ENCODE measurements at regions not wholly inside any gene's neighbourhood (a gene's known extent, or its start where the extent isn't known, plus 50 kb on each side); places are given as distances from the start of the nearest gene placed in this dataset.
A peak's percentile ranks its signal among the peaks of the same experiment; 100 is the strongest.

DNA sequence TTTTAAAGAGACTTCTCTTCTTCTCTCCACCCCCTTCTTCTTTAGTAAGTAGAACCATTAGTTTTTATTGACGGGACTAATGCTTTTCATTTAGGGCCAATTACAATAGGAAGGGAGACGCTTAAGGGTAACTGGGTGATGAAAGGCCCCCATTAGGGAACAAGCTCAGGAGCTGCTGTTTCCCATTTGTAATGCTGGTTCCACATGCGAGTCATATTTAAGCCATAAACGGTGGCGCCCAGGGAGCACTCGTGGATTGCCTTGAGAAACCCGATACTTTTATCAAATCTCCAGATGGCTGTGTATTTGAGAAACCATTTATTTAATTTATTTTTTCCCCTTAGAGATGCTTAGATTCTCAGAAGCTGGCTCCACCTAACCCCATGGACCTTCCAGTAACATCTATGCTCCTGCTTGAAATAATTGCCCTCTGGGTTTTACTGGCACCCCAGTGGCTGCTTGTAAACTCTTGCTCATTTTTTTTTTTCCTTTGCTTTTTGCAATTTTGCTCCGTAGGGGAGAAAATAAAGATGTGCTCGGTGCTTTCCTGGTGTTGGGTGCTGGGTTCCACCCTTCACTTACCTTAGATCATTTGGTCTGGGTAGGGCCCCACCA is 124.2 kb upstream of the MSX1 start:
- DNase-seq: no peak

DNA sequence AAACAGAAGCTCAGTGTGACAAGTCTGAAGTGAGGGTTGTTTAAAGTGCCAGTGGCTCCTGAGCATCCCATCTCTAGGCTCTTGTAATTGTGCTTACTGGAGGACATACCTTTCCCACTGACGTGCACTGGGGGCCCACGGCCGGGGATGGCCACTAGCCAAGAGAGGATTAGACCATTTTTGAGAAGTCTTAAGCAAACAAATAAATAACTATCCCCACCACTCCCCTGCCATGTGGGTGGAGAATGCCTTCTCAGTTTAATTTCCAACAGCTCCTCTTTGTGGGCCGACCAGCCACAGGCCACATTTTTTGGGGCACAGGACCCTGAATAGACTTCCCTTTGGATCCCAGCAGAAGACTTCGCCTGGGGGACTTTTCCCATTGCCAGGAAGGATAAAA is 125.0 kb upstream of the MSX1 start:
- no peak for DNase-seq

DNA sequence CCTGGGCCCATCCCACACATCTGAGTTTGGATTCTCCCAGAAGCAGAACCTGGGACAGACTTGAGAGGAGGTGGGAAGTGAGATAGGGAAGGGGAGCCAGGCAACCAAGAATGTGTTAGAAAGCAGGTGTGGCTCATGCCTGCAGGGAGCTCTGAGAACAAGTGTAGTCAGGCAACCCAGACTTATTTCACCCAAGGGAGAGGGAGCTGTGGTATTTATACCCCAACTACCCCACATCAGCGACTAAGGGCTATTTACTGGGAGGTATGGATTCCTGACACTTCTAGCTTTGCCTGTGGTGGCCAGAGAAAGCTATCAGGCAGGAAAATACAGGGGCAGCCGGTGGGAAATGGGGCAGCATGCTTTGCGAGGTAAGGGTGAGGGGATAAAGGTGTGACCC is 125.8 kb upstream of the MSX1 start:
- DNase-seq: no peak

DNA sequence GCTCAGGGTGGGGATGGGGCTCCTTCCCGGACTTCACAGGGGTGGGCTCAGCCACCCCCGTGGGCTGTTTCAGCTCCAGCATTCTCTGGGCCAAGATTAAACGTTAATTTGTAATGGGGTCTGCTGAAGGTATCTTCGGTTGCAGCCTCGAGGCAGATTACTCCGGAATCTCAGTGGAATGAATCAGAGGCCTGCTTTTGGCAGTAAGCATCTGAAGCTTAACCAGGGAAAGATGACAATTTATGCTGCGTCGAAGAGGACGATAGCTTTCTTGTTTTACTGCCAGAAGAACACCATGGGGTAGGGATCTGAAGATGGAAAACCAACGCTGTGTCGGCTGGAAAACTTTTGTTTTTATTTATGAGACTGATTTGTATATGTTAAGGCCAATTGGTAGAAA is 129.2 kb upstream of the MSX1 start:
- DNase-seq: no peak

DNA sequence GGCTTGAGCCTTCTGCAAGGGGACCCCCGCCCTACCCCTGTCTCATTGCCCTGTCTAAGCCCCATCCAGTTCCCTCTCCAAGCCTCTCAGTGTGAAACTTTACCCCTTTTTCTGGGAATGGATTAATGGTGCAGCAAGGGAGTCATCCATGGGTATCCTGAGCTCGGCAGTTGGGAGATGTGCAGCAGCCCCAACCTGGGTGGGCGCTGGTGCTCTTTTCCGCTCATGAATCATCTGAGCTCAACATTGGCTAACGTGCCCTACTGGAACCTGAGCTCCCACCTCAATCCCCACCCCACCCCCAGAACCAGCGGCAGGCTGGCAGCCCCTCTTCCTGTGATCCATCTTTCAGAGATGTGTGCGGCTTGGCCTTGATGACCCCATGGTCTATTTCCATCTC is 130.3 kb upstream of the MSX1 start:
- no peak for DNase-seq

DNA sequence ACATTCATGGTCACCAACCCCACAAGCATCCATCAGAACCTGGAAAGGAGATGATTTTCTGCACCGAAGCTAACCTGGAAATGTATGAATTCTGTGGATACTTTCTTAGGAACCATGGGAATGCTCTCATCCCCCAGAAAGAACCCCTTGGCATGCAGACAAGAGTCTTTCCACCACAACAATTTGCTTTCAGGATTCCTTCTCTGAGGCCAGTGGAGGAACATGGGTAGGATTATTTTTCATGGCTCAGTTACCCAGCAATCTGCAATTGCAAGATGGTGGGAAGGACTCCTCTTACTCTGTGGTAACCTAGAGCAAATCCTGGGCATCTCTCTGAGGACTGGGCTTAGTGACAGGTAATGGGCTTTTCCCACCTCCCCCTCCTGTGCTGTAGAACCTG is 131.9 kb upstream of the MSX1 start:
- no peak for DNase-seq

DNA sequence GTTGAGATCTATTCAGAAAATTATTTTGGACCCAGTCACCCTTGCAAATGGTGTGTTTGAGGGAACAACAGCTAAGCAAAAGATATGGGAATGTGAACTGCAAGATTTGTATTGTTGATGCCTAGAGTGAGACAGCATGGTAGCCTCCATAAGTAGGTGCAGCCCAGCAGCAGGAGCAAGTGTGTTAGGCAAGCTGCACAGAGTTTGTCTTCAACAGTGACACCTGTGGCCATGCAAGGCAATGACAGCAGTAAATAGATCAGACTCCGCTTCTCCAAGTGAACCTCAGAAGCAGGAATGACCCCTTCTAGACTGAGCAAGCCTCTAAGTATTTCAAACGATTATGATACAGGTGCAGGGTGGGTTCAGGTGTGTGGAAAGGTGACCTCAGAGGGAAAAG is 133.4 kb upstream of the MSX1 start:
- DNase-seq: peak; percentile 3

DNA sequence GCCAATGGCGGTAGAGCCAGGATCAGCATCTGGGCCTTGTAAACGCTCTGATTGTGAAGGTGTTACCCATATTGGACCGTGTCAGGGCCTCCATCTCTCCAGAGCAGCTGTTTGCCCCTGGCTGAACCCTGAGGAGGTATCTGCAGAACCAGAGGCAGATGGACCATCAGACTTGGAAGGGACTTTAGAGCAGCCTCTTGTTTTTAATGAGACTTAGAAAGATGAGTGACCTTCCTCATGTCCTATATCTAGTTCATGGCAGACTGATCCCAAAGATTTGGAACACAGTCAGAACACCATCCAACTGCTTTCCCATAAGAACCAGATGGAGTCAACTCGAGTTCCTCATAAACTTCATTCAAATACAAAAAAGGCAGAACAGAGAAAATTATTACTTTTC is 135.1 kb upstream of the MSX1 start:
- DNase-seq: no peak

DNA sequence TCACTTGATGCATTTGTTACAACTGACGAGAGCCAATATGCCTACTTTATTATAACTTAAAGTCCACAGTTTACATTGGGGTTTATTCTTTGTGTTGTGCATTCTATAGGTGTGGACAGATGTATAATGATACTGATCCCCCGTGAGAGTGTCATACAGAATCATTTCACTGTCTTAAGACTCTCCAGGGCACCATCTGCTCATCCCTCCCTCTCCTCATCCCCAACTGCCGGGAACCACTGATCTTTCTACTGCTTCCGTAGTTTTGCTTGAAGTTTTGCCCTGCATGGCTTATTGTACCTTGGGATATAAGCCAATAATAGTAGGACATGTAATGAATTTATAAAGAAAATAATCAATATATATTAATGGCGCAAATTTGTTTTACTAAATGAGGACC is 137.8 kb upstream of the MSX1 start:
- DNase-seq: no peak

DNA sequence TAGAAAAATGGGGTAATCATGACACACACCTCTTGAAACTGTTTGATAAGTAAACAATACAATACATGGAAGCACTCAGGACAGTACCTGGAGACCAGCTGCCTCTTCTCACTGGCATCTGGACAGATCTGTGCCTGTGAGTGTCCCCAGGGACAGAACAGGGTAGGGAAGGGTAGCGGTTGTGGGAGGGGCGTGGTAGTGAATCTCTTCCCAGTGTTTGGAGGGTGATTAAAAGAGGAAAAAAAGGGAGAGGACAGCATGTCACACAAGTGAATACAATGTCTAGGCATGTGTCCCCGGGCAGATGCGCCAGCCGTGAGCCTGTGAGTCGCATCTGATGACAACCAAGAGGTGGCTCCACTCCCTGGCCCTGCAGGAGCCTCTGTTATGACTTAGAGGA is 138.8 kb upstream of the MSX1 start:
- DNase-seq: no peak

DNA sequence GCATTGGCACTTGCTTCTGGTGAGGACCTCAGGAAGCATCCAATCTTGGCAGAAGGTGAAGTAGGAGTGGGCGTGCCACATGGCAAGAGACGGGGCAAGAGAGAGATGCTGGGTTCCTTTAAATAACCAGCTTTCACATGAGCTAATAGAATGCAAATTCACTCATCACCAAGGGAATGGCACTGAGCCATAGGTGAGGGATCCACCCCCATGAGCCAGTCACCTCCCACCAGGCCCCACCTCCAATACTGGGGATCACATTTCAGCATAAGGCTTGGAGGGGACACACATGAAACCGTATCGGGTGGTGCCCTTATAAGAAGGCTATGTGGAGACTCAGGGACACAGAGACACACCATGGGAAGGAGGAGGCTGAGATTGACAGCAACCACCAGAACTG is 140.0 kb upstream of the MSX1 start:
- DNase-seq: no peak

DNA sequence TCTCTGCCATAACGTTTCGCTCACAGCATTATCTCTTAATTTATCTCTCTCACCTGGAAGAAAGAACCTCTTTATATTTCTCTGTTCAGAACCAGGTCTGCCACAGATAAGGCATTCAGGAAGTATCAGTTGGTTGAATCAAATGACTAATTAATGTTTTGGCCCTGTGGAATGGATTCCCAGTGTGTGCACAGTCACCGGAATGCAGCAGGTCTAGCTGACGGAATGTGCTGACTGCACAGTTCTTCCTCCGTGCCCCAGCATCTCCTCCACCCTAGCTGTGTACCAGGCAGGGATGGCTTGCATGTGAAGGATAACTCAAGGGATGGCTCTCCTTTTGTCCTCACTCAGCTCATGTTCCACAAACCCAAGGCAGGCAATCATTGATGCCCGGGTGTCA is 141.8 kb upstream of the MSX1 start:
- DNase-seq: no peak

DNA sequence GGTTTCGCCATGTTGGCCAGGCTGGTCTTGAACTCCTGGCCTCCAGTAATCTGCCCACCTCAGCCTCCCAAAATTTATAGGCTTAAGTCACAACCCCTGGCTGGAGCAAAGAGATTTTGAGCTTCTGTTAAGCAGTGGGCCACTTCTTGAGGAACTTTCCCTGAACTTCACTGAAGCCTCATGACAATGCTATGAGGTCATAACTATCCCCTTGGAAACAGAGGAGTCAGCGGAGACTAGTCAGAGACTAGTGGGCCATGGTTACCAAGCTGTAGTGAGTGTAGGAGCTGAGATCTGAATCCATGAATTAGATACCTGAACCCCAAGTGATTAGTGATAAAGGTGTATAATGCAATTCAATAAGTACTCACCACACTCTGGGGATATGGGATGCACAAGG is 145.1 kb upstream of the MSX1 start:
- DNase-seq: no peak

DNA sequence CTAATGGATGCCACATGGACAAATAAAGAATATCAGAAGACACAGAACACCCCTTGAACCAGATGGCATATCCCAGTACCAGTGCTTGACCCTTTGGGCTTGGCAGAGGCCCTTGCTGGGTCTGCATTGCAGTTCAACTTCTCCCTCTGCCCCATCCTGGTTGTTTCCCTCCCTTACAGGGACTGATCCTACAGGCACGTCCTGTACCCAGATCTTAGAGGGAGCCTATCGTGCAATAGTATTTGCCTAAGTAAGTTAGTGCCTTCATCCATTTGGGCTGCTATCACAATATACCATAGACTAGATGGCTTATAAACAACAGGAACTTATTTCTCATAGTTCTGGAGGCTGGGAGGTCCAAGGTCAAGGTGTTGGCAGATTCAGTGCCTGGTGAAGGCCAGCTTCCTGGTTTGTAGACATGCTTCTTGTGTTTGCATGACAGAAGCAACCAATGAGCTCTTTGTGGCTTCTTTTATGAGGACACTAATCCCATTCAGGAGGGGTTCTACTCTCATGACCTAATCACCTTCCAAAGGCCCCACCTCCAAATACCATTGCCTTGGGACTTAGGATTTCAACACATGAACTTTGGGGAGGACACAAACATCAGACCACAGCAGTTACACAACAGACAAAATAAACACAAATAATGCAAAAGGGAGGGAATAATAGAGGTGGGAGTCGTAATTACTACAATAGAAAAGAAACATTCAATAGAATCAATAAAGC is 146.5 kb upstream of the MSX1 start:
- no peak for DNase-seq

DNA sequence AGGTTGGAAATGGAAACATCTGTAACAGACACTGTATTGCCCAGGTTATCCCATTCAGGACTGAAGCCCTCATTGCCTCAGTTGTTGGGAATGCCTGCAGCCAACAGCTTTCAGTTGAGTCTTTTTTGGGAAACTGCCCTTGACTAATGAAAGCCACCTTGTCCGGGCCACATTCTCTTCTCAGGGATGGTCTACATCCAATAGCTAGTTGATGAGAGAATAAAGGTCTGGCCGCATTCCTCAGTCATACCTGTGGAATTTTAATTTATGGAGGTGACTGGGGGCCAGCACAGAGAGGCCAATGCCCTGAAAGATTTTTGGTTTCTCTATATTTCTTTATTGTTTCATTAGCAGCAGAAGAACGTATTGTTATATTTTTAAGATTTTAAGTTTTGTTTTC is 147.6 kb upstream of the MSX1 start:
- no peak for DNase-seq

DNA sequence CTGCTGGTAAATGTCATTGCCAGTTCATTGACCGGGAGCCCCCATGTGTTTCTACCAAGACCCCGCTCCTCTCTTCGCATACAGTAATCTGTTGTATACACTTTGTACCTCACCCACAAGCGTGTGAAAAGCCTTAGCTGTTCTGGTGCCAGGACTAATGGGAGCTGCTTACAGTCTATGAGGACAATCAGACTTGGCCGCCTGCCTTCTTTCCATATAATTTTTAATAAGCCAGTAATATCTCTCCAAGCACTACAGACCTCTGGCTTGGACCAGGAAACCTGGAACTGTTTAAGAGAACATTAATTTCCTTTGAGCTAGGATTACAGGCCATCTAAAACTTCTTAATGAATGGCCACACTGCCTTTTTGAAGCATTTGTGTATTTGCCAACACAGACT is 149.7 kb upstream of the MSX1 start:
- no peak for DNase-seq

DNA sequence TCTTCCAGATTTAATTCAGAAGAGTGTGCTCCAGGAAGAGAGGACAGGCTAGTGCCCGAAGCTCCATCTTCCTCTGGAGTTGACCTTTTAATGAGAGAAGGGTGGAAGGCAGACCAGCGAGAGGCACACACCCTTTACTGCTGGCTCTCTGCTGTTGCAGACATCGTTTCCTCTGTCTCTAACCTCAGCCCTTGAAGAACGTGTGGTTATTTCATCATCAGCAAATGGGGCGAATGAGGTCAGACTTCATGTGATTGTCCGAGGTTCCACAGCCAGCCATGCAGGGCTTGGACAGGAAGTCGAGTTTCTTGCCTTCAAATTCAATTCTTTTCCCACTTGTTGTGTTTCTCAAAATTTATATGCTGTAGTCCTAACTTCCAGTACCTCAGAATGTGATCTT is 155.2 kb upstream of the MSX1 start:
- DNase-seq: peak; percentile 52

DNA sequence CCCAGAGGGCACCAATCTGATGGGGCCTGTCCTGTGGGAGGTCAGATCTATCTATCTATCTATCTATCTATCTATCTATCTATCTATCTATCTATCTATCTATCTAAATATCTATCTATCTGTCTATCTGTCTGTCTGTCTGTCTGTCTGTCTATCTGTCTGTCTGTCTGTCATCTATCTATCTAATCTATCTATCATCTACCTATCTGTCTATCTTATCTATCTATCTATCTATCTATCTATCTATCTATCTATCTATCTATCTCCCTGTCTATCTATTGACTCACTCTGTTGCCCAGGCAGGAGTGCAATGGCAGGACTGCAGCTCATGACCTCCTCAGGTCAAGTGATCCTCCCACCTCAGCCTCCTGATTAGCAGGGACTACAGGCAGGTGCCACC is 155.7 kb upstream of the STX18 start:
- no peak for DNase-seq

DNA sequence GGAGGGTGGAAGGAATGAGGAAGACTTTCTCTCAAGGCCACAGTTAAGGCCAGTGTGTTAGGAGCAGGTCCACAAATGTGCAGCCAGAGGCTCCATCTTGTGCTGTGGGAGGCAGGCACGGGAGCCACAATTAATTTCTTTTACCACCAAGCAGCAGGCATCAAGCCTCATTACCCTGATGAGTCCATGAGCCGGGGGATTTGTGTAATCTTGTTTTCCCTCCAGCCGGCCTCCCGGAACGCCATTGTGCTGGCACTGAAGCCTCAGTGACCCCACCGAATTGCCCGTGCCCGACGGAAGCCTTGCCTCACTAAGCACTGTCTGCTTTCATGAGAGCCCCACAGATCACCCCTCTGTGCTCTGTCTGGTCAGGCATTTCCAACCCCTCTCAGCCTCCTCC is 154.7 kb upstream of the STX18 start:
- no peak for DNase-seq

DNA sequence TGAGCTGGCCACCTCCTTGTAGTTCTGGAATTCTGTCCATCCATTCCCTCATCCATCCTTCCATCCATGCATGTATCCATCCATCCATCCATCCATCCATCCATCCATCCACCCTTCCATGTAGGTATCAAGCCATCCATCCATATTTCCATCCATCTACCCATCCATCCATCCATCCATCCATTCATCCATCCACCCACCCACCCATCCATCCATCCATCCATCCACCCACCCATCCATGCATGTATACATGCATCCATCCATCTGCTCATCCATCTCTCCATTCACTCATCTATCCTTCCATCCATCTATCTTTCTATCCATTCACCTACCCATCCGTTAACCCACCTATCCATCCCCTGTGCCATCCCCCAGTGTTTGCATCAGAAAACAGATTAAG is 153.6 kb upstream of the STX18 start:
- DNase-seq: no peak

DNA sequence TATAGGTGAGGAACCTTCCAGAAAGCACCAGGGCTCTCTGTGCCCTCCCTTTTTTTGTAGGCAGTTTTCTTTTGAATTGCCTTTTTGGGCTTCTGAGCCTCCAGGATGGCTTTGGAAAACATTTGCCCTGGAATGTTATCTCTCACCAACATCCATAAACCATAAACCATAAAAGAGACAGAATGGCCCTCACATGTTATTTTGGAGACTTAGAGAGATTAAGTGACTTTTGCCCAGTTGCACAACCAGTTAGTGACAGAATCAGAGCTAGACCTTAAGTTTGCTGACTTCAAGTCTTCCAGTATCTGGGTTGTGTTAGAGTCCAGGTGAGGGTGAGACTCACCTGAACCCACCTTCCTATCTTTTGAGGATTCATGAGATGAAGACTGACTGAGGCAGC is 153.0 kb upstream of the STX18 start:
- DNase-seq: no peak

DNA sequence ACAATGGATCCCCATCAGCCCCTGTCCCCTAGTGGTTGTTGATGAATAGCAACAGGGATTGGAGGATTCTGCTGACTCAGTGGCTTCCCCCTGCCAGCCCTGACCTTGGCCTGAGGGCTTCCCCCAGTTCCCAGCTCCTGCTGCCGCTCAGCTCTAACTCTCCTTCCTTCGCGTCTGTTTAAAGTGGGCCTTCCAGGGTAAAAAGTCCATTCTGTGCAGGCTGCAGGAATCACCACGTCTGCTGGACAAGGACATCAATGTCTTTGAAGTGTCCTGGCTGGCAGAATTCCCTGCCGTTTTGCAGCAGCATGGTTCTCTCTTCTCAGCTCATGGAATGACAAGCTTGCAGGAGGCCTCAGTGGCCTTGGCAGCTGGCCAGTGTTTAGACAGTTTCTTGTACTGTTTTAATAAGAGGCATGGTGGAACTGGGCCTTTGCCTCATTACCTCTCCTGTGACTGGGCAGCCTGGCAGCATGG is 152.5 kb upstream of the STX18 start:
- DNase-seq: peak; percentile 8

DNA sequence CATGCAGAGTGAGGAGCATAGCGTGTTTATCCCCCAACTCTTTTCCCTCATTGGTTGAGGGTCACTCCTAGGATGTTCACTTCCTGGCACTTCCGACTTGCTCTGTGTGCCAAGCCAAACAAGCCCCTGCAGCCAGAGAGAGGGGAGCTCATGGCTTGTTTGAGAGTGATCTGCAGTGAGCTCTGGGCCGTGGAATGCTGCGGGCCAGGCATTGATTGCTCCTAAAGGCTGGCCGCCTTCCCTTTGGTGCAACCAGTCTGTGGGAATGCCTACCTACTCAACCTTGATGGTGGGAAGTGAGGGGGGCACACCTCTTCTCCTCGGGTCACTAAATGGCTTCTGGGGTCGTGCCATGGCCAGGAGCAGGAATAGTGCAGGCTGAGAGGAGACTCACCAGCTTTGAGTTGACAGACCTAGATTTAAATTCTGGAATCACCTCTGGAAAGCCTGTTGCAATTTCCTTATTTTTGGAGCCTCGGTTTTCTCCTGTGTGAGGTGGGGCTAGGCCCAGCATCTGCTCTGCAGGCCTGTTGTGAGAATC is 152.0 kb upstream of the STX18 start:
- no peak for DNase-seq

DNA sequence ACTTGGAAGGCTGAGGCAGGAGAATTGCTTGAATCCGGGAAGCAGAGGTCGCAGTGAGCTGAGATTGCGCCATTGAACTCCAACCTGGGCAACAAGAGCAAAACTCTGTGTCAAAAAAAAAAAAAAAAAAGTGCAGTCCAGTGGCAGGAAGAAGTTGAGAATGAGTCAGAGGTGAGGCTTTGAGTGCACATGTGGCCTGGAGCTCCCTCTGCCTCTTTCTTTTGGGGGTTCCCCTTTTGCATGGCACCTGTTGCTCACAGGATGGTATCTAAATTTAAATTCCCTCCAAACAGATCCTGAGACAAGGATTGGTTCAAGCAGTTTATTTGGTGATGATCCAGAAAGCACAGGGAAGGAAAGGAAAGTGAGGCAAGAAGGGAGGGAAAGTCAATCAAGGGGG is 151.4 kb upstream of the STX18 start:
- DNase-seq: no peak

DNA sequence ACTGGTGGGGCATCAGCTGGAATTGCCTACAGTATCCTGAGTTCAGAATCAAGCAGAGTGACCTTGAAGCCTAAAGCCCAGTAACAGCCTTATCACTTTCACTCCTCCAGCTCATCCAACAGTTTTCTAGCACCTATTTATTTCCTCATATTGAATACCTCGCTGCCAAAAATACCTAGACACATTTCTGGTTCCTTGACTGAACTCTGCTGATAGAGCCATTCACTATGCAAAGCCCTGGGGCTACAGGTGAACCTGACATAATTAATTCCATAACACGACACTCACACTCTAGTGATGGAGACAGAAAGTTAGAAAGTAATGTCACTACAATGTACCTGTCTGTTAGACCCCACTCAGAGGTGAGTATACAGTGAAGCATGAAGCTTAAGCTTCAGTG is 149.0 kb upstream of the STX18 start:
- no peak for DNase-seq
